HEK293T (cell line): ENCODE measurements at regions not wholly inside any gene's neighbourhood (a gene's known extent, or its start where the extent isn't known, plus 50 kb on each side); places are given as distances from the start of the nearest gene placed in this dataset.

Experiments used
- CTCF ChIA-PET: fragments of 350-600 bp; formaldehyde crosslinking; extraction: SDS; loops from one replicate; lab custom pipeline; 2021; ENCODE audit warnings: antibody characterized with exemption, inconsistent platforms; lab: Yijun Ruan, JAX
- POLR2A ChIA-PET: fragments of 350-600 bp; formaldehyde crosslinking; extraction: SDS; loops from one replicate; lab custom pipeline; 2020; ENCODE audit warnings: antibody characterized with exemption, inconsistent platforms; lab: Yijun Ruan, JAX
- DNase-seq: peaks from one replicate; pipeline ENCODE4 v3.0.0; 2012; ENCODE audit warnings: mixed read lengths; ENCODE audit errors: extremely low spot score
- ARNT ChIP-seq: fragments of 450-650 bp; IDR thresholded peaks from 2 replicates; pipeline ENCODE4 v1.6.1; 2017; ENCODE audit warnings: mild to moderate bottlenecking
- BHLHE40 ChIP-seq: fragments of 450-650 bp; IDR thresholded peaks from 2 replicates; pipeline ENCODE4 v1.6.1; 2016; ENCODE audit warnings: mild to moderate bottlenecking, moderate library complexity, borderline replicate concordance
- CTBP1 ChIP-seq: fragments of 450-650 bp; IDR thresholded peaks from 2 replicates; pipeline ENCODE4 v1.6.1; 2016; ENCODE audit warnings: borderline replicate concordance
- ELF4 ChIP-seq: fragments of 450-650 bp; IDR thresholded peaks from 2 replicates; pipeline ENCODE4 v1.6.1; 2017; ENCODE audit warnings: antibody characterized with exemption
- FOXA1 ChIP-seq: fragments of 450-650 bp; IDR thresholded peaks from 2 replicates; pipeline ENCODE4 v1.6.1; 2016; ENCODE audit warnings: mild to moderate bottlenecking
- FOXK2 ChIP-seq: fragments of 450-650 bp; IDR thresholded peaks from 2 replicates; pipeline ENCODE4 v1.6.1; 2016; ENCODE audit warnings: mild to moderate bottlenecking
- FOXM1 ChIP-seq: fragments of 450-650 bp; IDR thresholded peaks from 2 replicates; pipeline ENCODE4 v1.6.1; 2017; ENCODE audit warnings: mild to moderate bottlenecking, borderline replicate concordance
- HDGF ChIP-seq: fragments of 450-650 bp; IDR thresholded peaks from 2 replicates; pipeline ENCODE4 v1.6.1; 2017; ENCODE audit warnings: antibody characterized with exemption, borderline replicate concordance
- L3MBTL2 ChIP-seq: fragments of 450-650 bp; conservative IDR thresholded peaks from 2 replicates; pipeline ENCODE4 v1.6.1; 2016; ENCODE audit warnings: mild to moderate bottlenecking
- LEF1 ChIP-seq: fragments of 450-650 bp; IDR thresholded peaks from 2 replicates; pipeline ENCODE4 v1.6.1; 2017; ENCODE audit warnings: mild to moderate bottlenecking, borderline replicate concordance
- NFRKB ChIP-seq: fragments of 450-650 bp; IDR thresholded peaks from 2 replicates; pipeline ENCODE4 v1.6.1; 2016; ENCODE audit warnings: mild to moderate bottlenecking, moderate library complexity
- SP1 ChIP-seq: fragments of 450-650 bp; IDR thresholded peaks from 2 replicates; pipeline ENCODE4 v1.6.1; 2017
- SUZ12 ChIP-seq: fragments of 450-650 bp; IDR thresholded peaks from 2 replicates; pipeline ENCODE4 v1.6.1; 2016; ENCODE audit warnings: mild to moderate bottlenecking
- TARDBP ChIP-seq: fragments of 450-650 bp; IDR thresholded peaks from 2 replicates; pipeline ENCODE4 v1.6.1; 2016
- ZNF384 ChIP-seq: fragments of 450-650 bp; IDR thresholded peaks from 2 replicates; pipeline ENCODE4 v1.6.1; 2016
- TF ChIP-seq, protein P1 (sequence below): fragments of 450-650 bp; IDR thresholded peaks from 2 replicates; pipeline ENCODE4 v1.6.1; 2016

DNA sequence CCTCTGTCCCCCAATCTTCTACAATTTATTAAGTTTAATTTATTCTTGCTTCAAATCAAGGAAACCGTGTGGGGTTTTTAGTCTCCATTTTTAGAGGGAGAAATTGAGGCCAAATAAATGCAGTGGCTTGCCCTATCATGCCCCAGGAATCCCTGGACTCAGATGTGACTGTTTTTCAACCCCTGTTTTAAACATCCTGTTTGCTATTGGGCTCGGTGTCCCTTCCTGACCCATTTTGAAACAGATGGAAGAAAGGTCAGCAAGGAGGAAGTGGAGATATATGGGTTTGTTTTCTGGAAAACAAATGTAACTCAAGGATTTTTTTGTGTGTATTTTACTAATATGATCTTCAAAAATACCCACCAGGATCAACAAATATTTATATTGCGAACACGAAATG lies 84.7 kb downstream of the DACT1 start:
- no peak for DNase-seq
- ChIA-PET POLR2A (no interaction called here), CTCF (no interaction called here)
- TF ChIP-seq SP1 (no peak), HDGF (no peak), SUZ12 (no peak)

DNA sequence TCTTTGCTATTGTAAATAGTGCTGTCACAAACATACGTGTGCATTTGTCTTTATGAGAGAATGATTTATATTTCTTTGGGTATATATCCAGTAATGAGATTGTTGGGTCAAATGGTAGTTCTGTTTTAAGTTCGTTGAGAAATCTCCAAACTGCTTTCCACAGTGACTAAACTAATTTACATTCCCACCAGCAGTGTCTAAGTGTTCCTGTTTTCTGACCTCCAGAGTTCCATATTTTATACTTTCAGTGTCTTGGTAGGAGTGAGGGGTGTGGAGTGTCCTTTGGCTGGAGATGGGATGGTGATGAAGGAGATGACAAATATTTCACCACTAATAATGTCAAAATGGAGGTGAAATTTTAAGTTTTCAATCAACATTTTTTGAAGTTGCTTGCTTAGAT lies 86.4 kb downstream of the DACT1 start:
- ChIA-PET CTCF (no interaction called here), POLR2A (no interaction called here)
- no peak for DNase-seq
- TF ChIP-seq ZNF384: no peak
- no peak for TF ChIP-seq FOXK2
- no peak for TF ChIP-seq L3MBTL2
- no peak for TF ChIP-seq HDGF
- TF ChIP-seq FOXM1: no peak
- TF ChIP-seq FOXA1: no peak
- TF ChIP-seq TARDBP: no peak
- TF ChIP-seq LEF1: no peak
- TF ChIP-seq CTBP1: no peak
- TF ChIP-seq, protein P1, sequence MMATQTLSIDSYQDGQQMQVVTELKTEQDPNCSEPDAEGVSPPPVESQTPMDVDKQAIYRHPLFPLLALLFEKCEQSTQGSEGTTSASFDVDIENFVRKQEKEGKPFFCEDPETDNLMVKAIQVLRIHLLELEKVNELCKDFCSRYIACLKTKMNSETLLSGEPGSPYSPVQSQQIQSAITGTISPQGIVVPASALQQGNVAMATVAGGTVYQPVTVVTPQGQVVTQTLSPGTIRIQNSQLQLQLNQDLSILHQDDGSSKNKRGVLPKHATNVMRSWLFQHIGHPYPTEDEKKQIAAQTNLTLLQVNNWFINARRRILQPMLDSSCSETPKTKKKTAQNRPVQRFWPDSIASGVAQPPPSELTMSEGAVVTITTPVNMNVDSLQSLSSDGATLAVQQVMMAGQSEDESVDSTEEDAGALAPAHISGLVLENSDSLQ: no peak
- no peak for TF ChIP-seq NFRKB
- no peak for TF ChIP-seq BHLHE40

DNA sequence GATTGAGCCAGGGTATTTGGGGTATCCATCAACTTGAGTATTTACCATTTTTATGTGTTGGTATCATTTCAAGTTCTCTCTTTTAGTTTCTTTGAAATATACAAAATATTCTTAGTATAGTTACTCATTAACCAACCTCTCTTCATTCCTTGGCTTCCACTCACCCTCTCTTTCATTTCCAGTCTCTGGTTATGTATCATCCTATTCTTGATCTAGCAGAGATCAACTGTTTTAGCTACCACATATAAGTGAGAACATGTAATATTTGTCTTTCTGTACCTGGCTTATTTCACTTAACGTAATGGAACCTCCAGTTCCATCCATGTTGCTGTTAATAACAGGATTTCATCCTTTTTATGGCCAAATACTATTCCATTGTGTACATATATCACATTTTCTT lies 86.9 kb downstream of the DACT1 start:
- POLR2A ChIA-PET: no interaction called here

DNA sequence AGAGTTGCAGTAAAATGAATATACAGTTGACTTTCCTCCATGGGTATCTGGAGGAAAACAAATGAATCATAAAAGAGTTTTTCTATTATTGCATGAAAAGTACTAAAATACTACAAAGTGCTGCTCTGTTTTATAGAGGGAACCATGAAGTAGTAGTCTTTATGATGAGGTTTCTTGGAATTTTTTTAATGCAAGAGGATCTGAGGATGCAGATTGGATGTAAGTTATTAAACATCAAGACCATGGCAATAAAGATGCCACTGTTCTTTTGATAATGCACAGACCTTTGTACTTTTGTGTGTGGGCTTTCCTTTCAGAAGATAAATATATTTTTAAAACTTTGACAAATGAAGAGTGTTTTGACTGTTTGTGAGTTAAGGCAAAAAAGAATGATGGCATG lies 87.5 kb downstream of the DACT1 start:
- TF ChIP-seq ELF4 (no peak), BHLHE40 (no peak), SUZ12 (no peak), ARNT (no peak), FOXK2 (no peak), L3MBTL2 (no peak), FOXM1 (no peak), LEF1 (no peak), HDGF (no peak), TARDBP (no peak), FOXA1 (no peak), SP1 (no peak), NFRKB (no peak), ZNF384 (no peak), CTBP1 (no peak)
- TF ChIP-seq, protein P1: no peak
- ChIA-PET POLR2A (no interaction called here), CTCF (no interaction called here)
- DNase-seq: no peak

More for the DNA sequence above, 86.9 kb downstream of the DACT1 start:
- TF ChIP-seq, protein P1: no peak
- TF ChIP-seq FOXM1 (no peak), FOXA1 (no peak), HDGF (no peak), FOXK2 (no peak), CTBP1 (no peak), ARNT (no peak), SP1 (no peak), L3MBTL2 (no peak), ELF4 (no peak), LEF1 (no peak), TARDBP (no peak), SUZ12 (no peak), BHLHE40 (no peak), NFRKB (no peak), ZNF384 (no peak)
- CTCF ChIA-PET: no interaction called here
- DNase-seq: no peak

DNA sequence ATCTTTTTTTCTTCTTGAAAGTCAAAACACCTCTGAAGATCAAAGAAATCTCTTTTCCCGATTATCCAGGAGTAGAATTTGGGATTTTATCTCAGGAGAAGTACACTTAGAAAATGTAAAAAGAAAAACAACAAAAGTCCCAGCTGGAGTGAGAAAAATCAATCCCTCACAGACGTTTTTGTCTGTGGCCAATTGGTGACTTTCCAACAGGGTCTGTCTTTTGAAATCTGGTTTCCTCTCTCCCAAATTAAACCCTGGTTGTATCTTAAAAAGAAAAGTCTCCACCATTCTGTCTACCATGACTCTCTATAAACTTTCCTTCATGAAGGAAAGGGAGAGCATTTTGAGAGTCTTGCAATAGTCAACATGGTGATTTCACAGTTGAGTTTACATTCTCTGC lies 88.1 kb downstream of the DACT1 start:
- POLR2A ChIA-PET: no interaction called here
- no peak for DNase-seq
- CTCF ChIA-PET: no interaction called here
- TF ChIP-seq FOXM1 (no peak), FOXA1 (no peak), SP1 (no peak), ZNF384 (no peak), BHLHE40 (no peak), LEF1 (no peak), FOXK2 (no peak), ARNT (no peak), TARDBP (no peak), HDGF (no peak), SUZ12 (no peak), CTBP1 (no peak), NFRKB (no peak), L3MBTL2 (no peak)
- TF ChIP-seq, protein P1: no peak
